Ecto neural progenitor cell (in vitro differentiated cells): ENCODE measurements at regions not wholly inside any gene's neighbourhood (a gene's known extent, or its start where the extent isn't known, plus 50 kb on each side); places are given as distances from the start of the nearest gene placed in this dataset.

Experiments
- DNase-seq: peaks from one replicate; pipeline ENCODE4 v3.0.0-alpha.2; 2018; ENCODE audit warnings: low spot score

- no peak for DNase-seq
Observed at GRCh38 chr10:59087486-59087885, 89.0 kb upstream of the PHYHIPL start.

GRCh38 chr10:59088912-59089573, 87.4 kb upstream of the PHYHIPL start:
- no peak for DNase-seq

GRCh38 chr10:59090817-59091622, 85.4 kb upstream of the PHYHIPL start:
- no peak for DNase-seq

GRCh38 chr10:59093461-59093860, 83.0 kb upstream of the PHYHIPL start:
- no peak for DNase-seq

- no peak for DNase-seq
Observed at GRCh38 chr10:59096631-59097030, 79.8 kb upstream of the PHYHIPL start.

GRCh38 chr10:59098387-59098786, 78.1 kb upstream of the PHYHIPL start:
- DNase-seq, result no peak

GRCh38 chr10:59098831-59099452, 77.5 kb upstream of the PHYHIPL start:
- no peak for DNase-seq

- no peak for DNase-seq
Observed at GRCh38 chr10:59099481-59099880, 77.0 kb upstream of the PHYHIPL start.

- no peak for DNase-seq
Observed at GRCh38 chr10:59102394-59102793, 74.0 kb upstream of the PHYHIPL start.

GRCh38 chr10:59104186-59104585, 72.3 kb upstream of the PHYHIPL start:
- DNase-seq, result no peak

GRCh38 chr10:59106441-59106840, 70.0 kb upstream of the PHYHIPL start:
- no peak for DNase-seq

GRCh38 chr10:59107147-59107546, 69.3 kb upstream of the PHYHIPL start:
- no peak for DNase-seq

- DNase-seq, result no peak
Observed at GRCh38 chr10:59108296-59108870, 68.1 kb upstream of the PHYHIPL start.

- no peak for DNase-seq
Observed at GRCh38 chr10:59108886-59109288, 67.6 kb upstream of the PHYHIPL start.

GRCh38 chr10:59109826-59110225, 66.6 kb upstream of the PHYHIPL start:
- no peak for DNase-seq

GRCh38 chr10:59124187-59124586, 52.3 kb upstream of the PHYHIPL start:
- no peak for DNase-seq

GRCh38 chr10:59125666-59126065, 50.8 kb upstream of the PHYHIPL start:
- no peak for DNase-seq

GRCh38 chr10:59126261-59126660, 50.2 kb upstream of the PHYHIPL start:
- no peak for DNase-seq
